H9 (cell line): ENCODE measurements at regions not wholly inside any gene's neighbourhood (a gene's known extent, or its start where the extent isn't known, plus 50 kb on each side); places are given as distances from the start of the nearest gene placed in this dataset.

ENCODE experiments used
- DNase-seq: peaks from one replicate; pipeline ENCODE4 v3.0.0-alpha.2; 2017
- H2AFZ ChIP-seq: one replicate; pipeline ENCODE4 v1.6.1; 2013; ENCODE audit warnings: mild to moderate bottlenecking, low read length, control low read depth, moderate library complexity
- H2AK5ac ChIP-seq: 2 replicates; pipeline ENCODE4 v1.6.1; 2013; ENCODE audit warnings: low read length, control low read depth, mixed read lengths; ENCODE audit not compliant: insufficient read length
- H2BK120ac ChIP-seq: one replicate; pipeline ENCODE4 v1.6.1; 2013; ENCODE audit warnings: low read depth, mild to moderate bottlenecking, low read length, control low read depth, inconsistent platforms; ENCODE audit not compliant: poor library complexity, severe bottlenecking
- H2BK12ac ChIP-seq: 2 replicates; pipeline ENCODE4 v1.6.1; 2013; ENCODE audit warnings: low read length, control low read depth, mixed read lengths, low read depth; ENCODE audit not compliant: insufficient read length
- H2BK15ac ChIP-seq: 2 replicates; pipeline ENCODE4 v1.6.1; 2013; ENCODE audit warnings: low read depth, low read length, control low read depth
- H2BK20ac ChIP-seq: one replicate; pipeline ENCODE4 v1.6.1; 2013; ENCODE audit warnings: low read depth, mild to moderate bottlenecking, low read length, control low read depth, inconsistent platforms; ENCODE audit not compliant: poor library complexity, severe bottlenecking
- H2BK5ac ChIP-seq: 2 replicates; pipeline ENCODE4 v1.6.1; 2013; ENCODE audit warnings: low read length, control low read depth, mixed read lengths; ENCODE audit not compliant: insufficient read length
- H3K14ac ChIP-seq: 2 replicates; pipeline ENCODE4 v1.6.1; 2013; ENCODE audit warnings: low read length, control low read depth; ENCODE audit not compliant: insufficient read depth
- H3K18ac ChIP-seq: 2 replicates; pipeline ENCODE4 v1.6.1; 2013; ENCODE audit warnings: low read depth, mild to moderate bottlenecking, mixed read lengths, low read length, control low read depth; ENCODE audit not compliant: insufficient read length
- H3K23ac ChIP-seq: 2 replicates; pipeline ENCODE4 v1.6.1; 2013; ENCODE audit warnings: low read length, control low read depth, mixed read lengths, low read depth; ENCODE audit not compliant: insufficient read length
- H3K23me2 ChIP-seq: 2 replicates; pipeline ENCODE4 v1.6.1; 2013; ENCODE audit warnings: low read depth, mild to moderate bottlenecking, mixed read lengths, low read length, control low read depth; ENCODE audit not compliant: insufficient read length, poor library complexity, severe bottlenecking
- H3K27ac ChIP-seq: 2 replicates; pipeline ENCODE4 v1.5.1; 2013; ENCODE audit warnings: low read length, control low read depth, mixed read lengths, low read depth; ENCODE audit not compliant: insufficient read length
- H3K27me3 ChIP-seq: 2 replicates; pipeline ENCODE4 v1.6.1; 2013; ENCODE audit warnings: low read length, control low read depth, inconsistent platforms; ENCODE audit not compliant: insufficient read depth
- H3K4ac ChIP-seq: 2 replicates; pipeline ENCODE4 v1.6.1; 2013; ENCODE audit warnings: low read depth, mild to moderate bottlenecking, control low read depth, inconsistent platforms, low read length, moderate library complexity
- H3K4me1 ChIP-seq: 2 replicates; pipeline ENCODE4 v1.6.1; 2013; ENCODE audit warnings: low read length, control low read depth, inconsistent platforms; ENCODE audit not compliant: insufficient read depth
- H3K4me2 ChIP-seq: 2 replicates; pipeline ENCODE4 v1.6.1; 2013; ENCODE audit warnings: low read length, control low read depth, mixed read lengths; ENCODE audit not compliant: insufficient read length, insufficient read depth
- H3K56ac ChIP-seq: 2 replicates; pipeline ENCODE4 v1.6.1; 2013; ENCODE audit warnings: low read depth, mild to moderate bottlenecking, mixed read lengths, low read length, control low read depth; ENCODE audit not compliant: insufficient read length
- H3K79me1 ChIP-seq: 2 replicates; pipeline ENCODE4 v1.6.1; 2013; ENCODE audit warnings: low read depth, mild to moderate bottlenecking, moderate library complexity, low read length, control low read depth, inconsistent platforms; ENCODE audit not compliant: insufficient read depth, poor library complexity, severe bottlenecking
- H3K79me2 ChIP-seq: 2 replicates; pipeline ENCODE4 v1.6.1; 2013; ENCODE audit warnings: low read length, control low read depth, inconsistent platforms; ENCODE audit not compliant: insufficient read depth
- H3K9ac ChIP-seq: 2 replicates; pipeline ENCODE4 v1.6.1; 2013; ENCODE audit warnings: low read length, control low read depth, mixed read lengths; ENCODE audit not compliant: insufficient read length; ENCODE audit errors: extremely low read depth
- H3K9me3 ChIP-seq: one replicate; pipeline ENCODE4 v1.6.1; 2013; ENCODE audit warnings: low read depth, low read length, inconsistent platforms; ENCODE audit not compliant: control insufficient read depth
- H3T11ph ChIP-seq: one replicate; pipeline ENCODE4 v1.6.1; 2013; ENCODE audit warnings: mild to moderate bottlenecking, low read length, control low read depth, inconsistent platforms
- H4K20me1 ChIP-seq: one replicate; pipeline ENCODE4 v1.6.1; 2013; ENCODE audit not compliant: control insufficient read depth, insufficient read length, insufficient read depth
- H4K5ac ChIP-seq: 2 replicates; pipeline ENCODE4 v1.6.1; 2013; ENCODE audit warnings: low read depth, mild to moderate bottlenecking, mixed read lengths, low read length, control low read depth; ENCODE audit not compliant: insufficient read length
- H4K8ac ChIP-seq: replicated peaks from 2 replicates; pipeline ENCODE4 v1.6.1; 2013; ENCODE audit warnings: low read length, control low read depth, mixed read lengths, low read depth; ENCODE audit not compliant: insufficient read length
- H4K91ac ChIP-seq: 2 replicates; pipeline ENCODE4 v1.6.1; 2013; ENCODE audit warnings: low read depth, mild to moderate bottlenecking, moderate library complexity, mixed read lengths, low read length, control low read depth; ENCODE audit not compliant: insufficient read length
- H3K27ac Mint-ChIP-seq, 3 experiments: 2 replicates in 2 of 3; 3 replicates in 1 of 3; pipeline ENCODE4 v1.8.0; 2020 to 2021; ENCODE audit warnings: mixed read lengths in 3 of 3, mild to moderate bottlenecking in 1 of 3, moderate library complexity in 1 of 3
- H3K27me3 Mint-ChIP-seq: 2 replicates; pipeline ENCODE4 v1.8.0; 2021; ENCODE audit warnings: low read depth, mild to moderate bottlenecking, moderate library complexity, mixed read lengths
- H3K36me3 Mint-ChIP-seq, 3 experiments: 2 replicates in 2 of 3; 3 replicates in 1 of 3; pipeline ENCODE4 v1.8.0; 2020 to 2021; ENCODE audit warnings: low read depth in 3 of 3, mixed read lengths in 3 of 3; ENCODE audit not compliant: insufficient read depth in 1 of 3
- H3K4me1 Mint-ChIP-seq, 2 experiments: 2 replicates each; pipeline ENCODE4 v1.8.0; 2020; ENCODE audit warnings: mixed read lengths in 2 of 2
- H3K4me3 Mint-ChIP-seq, 2 experiments: 2 replicates in 1 of 2; 3 replicates in 1 of 2; pipeline ENCODE4 v1.8.0; 2020 to 2021; ENCODE audit warnings: mild to moderate bottlenecking in 2 of 2, mixed read lengths in 2 of 2, moderate library complexity in 1 of 2
- H3K9me3 Mint-ChIP-seq, 2 experiments: 2 replicates in 1 of 2; 3 replicates in 1 of 2; pipeline ENCODE4 v1.8.0; 2020; ENCODE audit warnings: mild to moderate bottlenecking in 2 of 2, mixed read lengths in 2 of 2, moderate library complexity in 1 of 2
- CTCF ChIP-seq: fragments of 200-600 bp; sonication (generic); conservative IDR thresholded peaks from 3 replicates; pipeline ENCODE4 v1.8.0; 2021; ENCODE audit warnings: antibody characterized with exemption, mild to moderate bottlenecking
- WGBS: extraction: QIAGEN DNeasy Blood & Tissue Kit; methylation state at CpG from one replicate; pipeline ENCODE4 v1.1.7; 2013; ENCODE audit warnings: missing lambda C conversion rate, low lambda C conversion rate, mixed read lengths; ENCODE audit not compliant: insufficient read length; ENCODE audit errors: extremely low coverage; 5-methylcytosine and 5-hydroxymethylcytosine counted together

DNA sequence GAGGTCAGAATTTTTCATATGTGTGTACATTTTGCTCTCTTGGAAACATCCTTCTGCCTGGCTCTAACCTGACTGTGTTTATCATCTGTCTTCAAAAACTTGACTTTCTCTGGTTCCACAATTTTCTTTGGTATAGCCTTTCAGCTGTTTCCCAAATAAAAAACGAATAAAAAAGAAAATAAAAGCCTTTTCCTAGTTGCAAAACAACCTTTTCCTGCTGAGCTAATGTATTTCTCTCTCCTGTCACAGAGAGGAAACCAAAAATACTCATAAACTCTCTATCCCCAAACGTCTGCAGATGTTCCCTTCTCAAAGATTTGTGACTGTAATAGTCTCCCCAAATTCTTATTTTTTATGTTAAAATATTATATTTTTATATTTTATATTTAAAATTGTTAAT, 505.3 kb upstream of the SLC39A10 start:
- Histone ChIP-seq H3K23ac (no peak overlapping the region), H4K8ac (no peak overlapping the region), H3K4ac (no peak overlapping the region), H3K9me3 (no peaks in the 10 kb centered on the region), H3K4me1 (no peaks in the 10 kb centered on the region), H3K4me2 (no peak overlapping the region), H3K56ac (no peak overlapping the region), H4K20me1 (no peaks in the 10 kb centered on the region), H3K14ac (no peak overlapping the region), H2BK120ac (no peak overlapping the region), H2BK20ac (no peak overlapping the region), H3K27me3 (no peaks in the 10 kb centered on the region), H3K9ac (no peak overlapping the region), H3K27ac (no peak overlapping the region), H2BK15ac (no peak overlapping the region), H3K23me2 (no peaks in the 10 kb centered on the region), H3K79me1 (no peaks in the 10 kb centered on the region), H3K79me2 (no peaks in the 10 kb centered on the region), H3T11ph (no peak overlapping the region), H2AK5ac (no peak overlapping the region), H2BK5ac (no peak overlapping the region), H3K18ac (no peak overlapping the region), H2BK12ac (no peak overlapping the region), H4K5ac (no peak overlapping the region), H4K91ac (no peak overlapping the region), H2AFZ (no peak overlapping the region)
- no CpG with 5 or more reads among the region's 2 CpGs for WGBS
- Mint-ChIP-seq H3K9me3 (no peaks in the 10 kb centered on the region), H3K4me3 (no peak overlapping the region), H3K27ac (no peak overlapping the region), H3K36me3 (no peaks in the 10 kb centered on the region), H3K27me3 (peaks cover 1% of the 10 kb centered on the region; the same call in 1 of the 2 replicates), H3K4me1 (no peaks in the 10 kb centered on the region)
- no peak for DNase-seq
- TF ChIP-seq CTCF, result no peak
